PC-3 (cell line): ENCODE measurements at regions not wholly inside any gene's neighbourhood (a gene's known extent, or its start where the extent isn't known, plus 50 kb on each side); places are given as distances from the start of the nearest gene placed in this dataset.

ENCODE experiments used
- CTCF ChIP-seq: fragments of 300-600 bp; sonication (generic); conservative IDR thresholded peaks from 2 replicates; pipeline ENCODE4 v1.5.1; 2017; ENCODE audit warnings: antibody characterized with exemption, low read depth, mild to moderate bottlenecking, low read length
- EZH2phosphoT487 ChIP-seq: fragments of 300-600 bp; sonication (generic); IDR thresholded peaks from 2 replicates; pipeline ENCODE4 v1.6.1; 2018; ENCODE audit warnings: mild to moderate bottlenecking, antibody characterized with exemption, low read length, borderline replicate concordance

GRCh38 chr6:139981066-139981624, 606.7 kb upstream of the CITED2 start:
- TF ChIP-seq EZH2phosphoT487 = no peak
- no peak for TF ChIP-seq CTCF
